GM18867 (cell line): ENCODE measurements at regions not wholly inside any gene's neighbourhood (a gene's known extent, or its start where the extent isn't known, plus 50 kb on each side); places are given as distances from the start of the nearest gene placed in this dataset.
A peak's percentile ranks its signal among the peaks of the same experiment; 100 is the strongest.
"Not testable (repeated sequence)": the region's sequence is repeated elsewhere in the genome, so short reads cannot be mapped to it uniquely, and the experiment has no call there.

Experiments used
- ATAC-seq: cut with Tn5 transposase; IDR thresholded peaks from one replicate; pipeline ENCODE4 v1.9.1; 2021; ENCODE audit warnings: mild to moderate bottlenecking, moderate library complexity; ENCODE audit not compliant: unreplicated experiment

DNA sequence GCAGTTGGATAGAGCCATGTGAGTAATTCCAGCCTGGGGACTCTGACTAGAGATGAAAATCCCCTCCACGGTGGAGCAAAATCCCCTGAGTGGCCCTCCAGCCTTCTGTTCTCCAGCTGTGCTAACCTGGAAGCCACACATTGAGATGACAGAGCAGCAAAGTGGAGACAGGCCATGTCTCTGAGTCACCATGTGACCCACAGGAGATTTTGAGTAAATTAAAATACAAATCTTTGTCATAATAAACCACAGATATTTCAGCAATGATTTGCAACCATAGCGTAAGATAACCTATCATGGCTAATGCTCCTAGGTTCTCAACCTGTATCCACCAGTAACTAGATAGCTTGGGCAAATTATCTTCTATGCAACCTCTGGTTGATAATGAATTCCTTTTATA lies 328.3 kb upstream of the DPP6 start:
- ATAC-seq, result not testable (repeated sequence)

DNA sequence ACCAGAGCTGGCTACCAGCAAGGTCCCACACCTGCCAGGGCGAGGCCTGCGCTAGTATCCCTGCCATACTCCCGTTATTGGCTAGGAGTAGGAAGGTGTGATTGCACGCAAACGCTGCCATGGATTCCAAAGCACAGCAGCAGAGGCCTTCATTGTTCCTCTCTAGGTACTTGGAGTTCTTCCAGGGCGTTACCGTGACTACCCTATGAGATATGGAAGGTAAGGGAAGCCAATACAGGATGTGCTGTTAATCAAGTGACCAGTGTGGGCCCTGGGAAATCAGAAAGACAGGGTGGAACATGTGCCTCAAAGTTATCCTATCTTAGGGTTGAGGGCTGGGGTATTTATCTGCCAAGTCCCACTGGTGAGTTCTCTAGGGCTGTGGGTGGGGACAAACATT lies 320.7 kb upstream of the DPP6 start:
- ATAC-seq, result not testable (repeated sequence)

DNA sequence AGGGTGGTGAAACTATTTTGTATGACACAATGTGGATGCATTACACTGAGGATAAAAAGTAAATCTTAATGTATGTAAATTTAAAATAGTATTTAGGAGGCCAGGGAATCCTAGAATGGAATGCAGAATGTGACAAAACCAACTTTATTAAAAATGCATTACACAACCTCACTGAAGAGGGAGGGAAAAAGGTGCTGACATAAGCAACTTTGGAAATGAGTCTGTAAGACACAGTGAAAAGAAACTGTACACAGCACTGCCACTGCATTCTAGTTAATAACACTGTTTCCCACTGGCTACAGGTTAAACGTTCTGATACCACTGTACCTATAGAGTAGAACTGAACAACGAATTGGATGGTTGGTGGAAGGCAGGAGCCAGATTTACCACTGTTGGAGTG lies 308.8 kb upstream of the DPP6 start:
- ATAC-seq, result not testable (repeated sequence)

DNA sequence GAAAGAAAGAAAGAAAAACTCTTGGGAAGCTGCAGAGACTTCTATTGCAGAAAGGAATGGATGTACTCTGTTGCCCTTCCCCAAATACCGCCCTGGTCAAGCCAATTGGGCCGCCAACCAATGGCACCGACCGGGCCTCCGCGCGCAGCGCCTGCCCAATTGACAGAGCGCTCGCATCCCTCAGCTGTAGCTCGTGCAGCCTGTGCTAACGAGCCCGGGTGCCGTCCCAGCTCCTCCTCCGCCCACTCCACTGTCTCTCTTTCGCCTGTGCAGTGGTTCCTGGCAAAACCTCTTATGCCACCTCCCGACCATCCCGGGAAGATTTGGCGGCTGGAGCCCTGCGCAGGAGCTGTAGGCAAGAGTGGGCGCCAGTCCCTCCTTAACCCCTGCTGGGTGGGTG lies 304.2 kb upstream of the DPP6 start:
- not testable (repeated sequence) for ATAC-seq

DNA sequence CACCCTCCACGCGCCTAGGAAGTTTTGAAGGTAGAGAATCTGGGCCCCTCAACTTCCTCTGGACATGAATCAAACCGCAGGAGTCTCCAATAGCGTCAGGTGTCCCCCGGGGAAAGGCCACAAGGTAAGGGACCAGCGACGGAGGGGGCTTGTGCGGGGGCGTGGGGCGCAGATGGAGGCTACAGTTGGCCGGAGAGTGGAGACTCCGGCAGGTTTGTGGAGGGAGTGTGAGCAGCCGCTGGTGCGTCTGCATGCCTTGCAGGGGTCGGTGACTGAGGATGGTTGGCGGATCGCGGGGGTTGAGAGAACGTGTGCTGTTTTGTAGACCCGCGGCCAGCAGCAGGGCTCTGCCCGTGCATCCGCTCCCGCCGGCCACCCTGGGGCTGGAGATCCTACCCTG lies 303.3 kb upstream of the DPP6 start:
- not testable (repeated sequence) for ATAC-seq

DNA sequence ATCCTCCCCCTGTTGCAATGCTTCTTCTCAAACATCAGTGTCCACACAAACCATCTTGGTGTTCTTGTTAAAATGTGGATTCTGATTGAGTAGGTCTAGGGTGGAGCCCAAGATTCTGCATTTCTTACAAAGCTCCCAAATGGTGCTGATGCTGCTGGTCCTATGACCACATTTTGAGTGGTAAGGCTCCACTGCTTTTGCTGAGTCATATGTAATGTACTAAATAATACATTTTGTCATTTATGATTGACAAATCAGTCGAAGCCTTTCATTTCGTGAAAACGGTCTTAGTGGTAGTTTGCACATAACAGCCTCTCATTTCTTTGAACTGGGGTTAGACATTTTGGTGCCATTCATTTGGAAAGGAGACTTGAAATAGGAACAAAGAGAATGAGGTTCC lies 286.3 kb upstream of the DPP6 start:
- ATAC-seq, result not testable (repeated sequence)

DNA sequence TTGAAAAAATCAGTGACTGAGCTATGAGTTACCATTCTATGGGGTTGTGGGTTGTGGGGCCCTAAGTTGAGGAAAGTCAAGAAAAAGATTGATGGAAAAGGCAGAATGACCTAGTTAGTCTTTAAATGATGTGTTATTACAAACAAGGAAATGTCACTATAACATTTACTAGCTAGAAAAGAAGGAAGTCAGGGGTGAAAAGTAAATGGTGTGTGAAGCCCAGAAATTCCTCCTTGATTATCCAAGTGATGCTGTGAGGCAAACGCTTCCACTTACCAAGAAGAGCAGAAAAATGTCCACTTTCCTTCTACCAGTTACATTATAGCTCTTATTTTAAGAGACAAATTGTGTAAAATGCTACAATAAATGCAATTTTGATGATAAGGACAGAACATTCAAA lies 285.3 kb upstream of the DPP6 start:
- not testable (repeated sequence) for ATAC-seq

DNA sequence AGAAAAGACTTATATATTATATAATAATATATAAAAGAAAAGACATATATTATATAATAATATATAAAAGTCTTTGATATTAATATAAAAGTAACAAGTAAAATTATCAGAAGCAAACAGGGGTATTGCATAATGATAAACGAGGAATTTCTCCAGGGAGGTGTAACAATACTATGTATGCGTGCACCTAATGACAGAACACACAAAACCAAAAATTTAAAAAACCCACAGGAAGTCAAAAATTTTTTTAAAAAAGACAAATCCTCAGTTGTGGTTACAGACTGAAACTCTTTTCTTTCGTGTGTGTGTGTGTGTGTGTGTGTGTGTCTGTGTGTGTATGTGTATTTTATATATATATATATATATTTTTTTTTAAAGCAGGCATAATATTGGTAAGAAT lies 279.2 kb upstream of the DPP6 start:
- ATAC-seq, result no peak

DNA sequence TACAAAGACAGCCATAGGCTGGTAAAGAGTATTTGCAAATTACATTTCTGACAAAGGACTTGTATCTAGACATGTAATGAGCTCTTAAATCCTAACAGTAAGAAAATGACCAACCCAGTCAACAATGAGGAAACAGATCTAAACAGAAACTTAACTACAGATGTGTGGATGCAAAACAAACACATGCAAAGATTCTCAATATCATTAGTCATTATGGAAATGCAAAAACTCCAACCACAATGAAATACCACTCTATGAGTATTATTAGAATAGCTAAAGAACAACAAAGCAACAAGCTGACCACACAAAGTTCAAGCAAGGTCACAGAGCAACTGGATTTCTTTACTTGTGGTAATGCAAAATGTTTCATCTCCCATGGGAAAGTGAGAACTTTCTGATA lies 275.3 kb upstream of the DPP6 start:
- peak; percentile 94 for ATAC-seq

DNA sequence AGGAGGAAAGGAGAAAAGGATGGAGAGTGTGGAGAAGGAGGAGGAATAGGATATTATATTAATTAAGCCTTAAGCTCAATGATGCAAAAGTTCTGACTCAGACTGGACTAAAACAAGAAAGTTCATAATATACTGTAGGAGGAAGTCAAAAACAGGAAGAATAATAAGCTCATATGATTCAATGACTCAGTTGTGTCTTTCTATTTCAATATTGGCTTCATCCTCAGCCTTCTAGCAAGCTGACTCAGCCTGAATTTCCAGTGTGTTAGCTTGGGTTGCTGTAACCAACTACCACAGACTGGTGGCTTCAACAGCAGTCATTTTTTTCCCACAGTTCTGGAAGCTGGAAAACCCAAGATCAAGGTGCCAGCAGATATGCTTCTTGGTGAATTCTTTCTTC lies 254.8 kb upstream of the DPP6 start:
- ATAC-seq, result not testable (repeated sequence)

DNA sequence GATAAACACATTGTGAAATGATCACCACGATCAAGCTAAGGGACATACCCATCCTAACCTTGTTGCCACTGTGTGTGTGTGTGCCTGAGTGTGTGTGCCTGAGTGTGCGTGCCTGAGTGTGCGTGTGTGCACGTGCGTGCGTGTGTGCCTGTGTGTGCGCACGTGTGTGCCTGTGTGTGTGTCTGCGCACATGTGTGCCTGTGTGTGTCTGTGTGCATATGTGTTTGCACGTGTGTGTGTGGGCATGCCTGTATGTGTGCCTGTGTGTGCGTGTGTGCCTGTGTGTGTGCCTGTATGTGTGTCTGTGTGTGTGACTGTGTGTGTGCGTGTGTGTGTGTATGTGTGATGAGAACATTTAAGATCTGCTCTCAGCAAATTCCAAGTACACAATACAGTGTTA lies 244.1 kb upstream of the DPP6 start:
- ATAC-seq, result no peak

DNA sequence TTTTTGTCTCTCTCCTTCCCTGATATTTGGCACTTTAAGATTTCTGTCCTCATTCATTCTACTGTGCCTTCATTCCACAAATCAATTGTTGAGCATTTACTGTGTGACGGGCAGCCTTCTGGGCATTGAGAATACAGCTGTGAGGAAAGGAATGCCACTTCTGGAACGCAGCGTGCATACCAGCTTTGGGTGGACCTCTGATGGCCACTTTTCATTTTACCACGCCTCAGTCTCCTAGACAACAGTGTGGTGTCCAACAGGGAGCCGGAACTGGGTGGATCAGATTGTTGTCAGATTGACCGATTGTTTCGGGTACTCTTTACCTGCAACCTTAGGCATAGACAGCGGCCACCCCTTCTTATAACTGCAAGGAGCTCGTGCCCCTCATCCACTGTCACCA lies 222.7 kb upstream of the DPP6 start:
- no peak for ATAC-seq

DNA sequence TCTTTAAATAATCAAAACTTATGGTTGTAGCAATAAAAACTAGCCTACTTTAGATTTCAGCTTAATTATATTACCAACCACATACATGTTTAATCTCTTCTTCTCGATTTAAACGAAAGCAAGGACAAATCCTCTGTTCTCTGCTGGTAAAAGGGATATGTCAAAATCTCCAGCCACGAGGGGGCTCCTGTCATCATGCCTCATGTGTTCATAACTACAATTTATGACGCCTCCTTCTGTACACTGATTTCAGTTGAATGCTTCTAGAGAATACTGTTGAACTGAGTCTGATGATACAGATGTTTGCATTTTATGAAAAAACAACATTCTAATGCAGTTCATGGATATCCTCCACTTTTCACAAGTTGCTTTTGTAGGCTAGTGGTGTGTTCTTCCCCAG lies 220.0 kb upstream of the DPP6 start:
- ATAC-seq, result no peak

DNA sequence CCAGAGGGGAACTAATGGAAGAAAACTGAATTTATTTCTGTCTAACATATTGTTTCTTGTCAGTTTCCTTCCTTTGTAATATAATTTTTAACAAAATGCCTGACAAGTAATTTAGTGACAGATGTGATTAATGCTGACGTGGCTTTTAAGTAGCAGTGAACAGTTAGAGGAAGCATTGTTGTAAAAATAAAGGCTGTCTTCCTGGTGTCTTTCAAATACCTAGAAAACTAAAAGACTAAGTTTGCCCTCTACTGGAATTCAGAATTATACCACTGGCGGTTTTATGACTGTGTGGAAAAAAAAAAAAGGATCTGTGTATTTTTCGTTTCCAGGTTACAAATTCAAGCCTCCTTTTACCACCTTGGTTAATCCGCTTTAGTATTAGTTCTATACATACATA lies 217.1 kb upstream of the DPP6 start:
- ATAC-seq, result no peak

DNA sequence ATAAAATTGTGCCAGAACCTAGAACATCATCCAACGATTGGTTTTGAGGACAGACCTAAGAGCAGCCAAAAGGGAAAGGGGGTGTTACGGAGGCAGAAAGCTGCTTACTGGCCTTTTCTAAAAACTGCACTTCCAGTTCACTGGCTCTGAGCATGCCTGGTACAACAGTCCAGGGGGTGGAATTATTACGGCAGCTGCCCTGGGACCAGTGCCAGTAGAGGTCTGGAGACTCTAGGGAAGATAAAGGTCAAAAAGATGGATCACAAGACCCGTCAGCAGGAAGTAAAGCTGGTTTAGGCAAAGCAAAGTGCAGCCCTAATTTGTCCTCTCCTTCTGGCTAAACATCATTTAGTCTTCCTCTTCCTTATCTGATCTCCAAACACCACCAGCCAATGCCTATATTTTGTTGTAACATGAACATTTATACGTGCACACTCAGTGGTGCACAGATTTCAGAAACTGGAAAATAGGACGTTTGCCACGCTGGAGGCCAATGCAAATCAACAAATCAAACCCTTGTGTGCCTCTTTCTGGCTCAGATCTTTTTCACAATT lies 216.4 kb upstream of the DPP6 start:
- no peak for ATAC-seq

DNA sequence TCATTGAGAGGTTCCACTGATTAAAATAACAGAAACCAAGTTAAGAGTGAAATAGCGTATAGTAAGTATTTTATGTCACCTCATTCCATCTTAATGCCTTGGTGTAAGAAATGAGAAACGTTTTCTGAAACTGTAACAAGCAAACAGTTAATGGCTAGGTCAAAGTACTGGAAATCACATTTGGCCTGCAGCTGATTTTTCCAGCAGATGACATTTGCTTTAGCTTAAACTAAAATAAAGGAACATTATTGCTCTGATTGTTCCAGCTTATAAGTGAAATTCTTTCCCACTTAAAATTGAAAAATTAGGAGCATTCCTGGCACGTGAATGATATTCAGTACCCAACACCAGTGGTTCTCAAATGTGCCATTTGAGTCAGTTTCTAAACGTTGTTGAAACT lies 213.6 kb upstream of the DPP6 start:
- ATAC-seq, result no peak

DNA sequence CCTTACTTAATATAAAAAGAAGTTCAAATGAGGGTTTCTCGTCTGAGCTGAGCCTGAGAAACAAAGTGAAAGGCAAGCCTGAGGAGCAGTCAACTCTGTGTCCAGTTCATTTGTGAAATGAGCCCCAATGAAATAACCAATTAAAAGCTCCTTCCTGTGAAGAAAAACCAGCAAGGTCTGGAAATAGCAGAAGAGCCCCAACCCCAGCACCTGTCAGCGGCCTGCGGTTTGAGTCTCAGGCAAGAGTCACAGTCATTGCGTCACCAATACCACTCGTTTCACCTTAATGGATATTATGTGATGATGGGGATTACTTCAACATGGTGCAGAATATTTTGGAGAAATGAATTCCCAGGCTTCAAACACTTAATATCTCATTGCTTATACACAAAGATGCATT lies 211.3 kb upstream of the DPP6 start:
- ATAC-seq, result no peak

DNA sequence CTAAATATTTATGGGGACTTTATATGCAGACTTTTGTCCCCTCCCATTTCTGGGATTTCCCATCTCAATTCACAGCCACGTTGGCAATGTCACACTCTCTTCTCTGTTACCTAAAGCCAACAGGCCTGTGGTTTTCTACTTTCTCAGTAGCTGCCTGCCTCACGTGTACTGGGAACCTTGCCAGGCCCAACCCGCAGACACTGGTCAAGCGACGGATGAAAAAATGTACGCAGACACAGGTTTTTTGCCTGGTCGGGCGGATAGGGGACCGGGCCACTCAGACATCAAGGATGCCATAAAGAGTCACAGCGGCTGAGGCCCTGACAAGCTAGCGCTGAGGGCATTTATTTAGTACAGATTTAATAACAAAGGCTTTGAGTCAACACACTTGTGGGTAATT lies 204.4 kb upstream of the DPP6 start:
- no peak for ATAC-seq

DNA sequence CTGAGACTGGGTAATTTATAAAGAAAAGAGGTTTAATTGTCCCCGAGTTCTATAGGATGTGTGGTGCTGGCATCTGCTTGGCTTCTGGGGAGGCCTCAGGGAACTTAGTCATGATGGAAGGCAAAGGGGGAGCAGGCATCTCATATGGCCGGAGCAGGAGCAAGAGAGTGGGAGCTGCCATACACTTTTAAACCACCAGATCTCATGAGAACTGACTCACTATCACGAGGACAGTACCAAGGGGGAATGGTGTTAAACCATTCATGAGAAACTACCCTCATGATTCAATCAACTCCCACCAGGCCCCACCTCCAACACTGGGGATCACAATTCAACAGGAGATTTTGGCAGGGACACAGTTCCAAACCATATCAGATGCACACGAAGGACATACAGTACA lies 199.9 kb upstream of the DPP6 start:
- no peak for ATAC-seq

DNA sequence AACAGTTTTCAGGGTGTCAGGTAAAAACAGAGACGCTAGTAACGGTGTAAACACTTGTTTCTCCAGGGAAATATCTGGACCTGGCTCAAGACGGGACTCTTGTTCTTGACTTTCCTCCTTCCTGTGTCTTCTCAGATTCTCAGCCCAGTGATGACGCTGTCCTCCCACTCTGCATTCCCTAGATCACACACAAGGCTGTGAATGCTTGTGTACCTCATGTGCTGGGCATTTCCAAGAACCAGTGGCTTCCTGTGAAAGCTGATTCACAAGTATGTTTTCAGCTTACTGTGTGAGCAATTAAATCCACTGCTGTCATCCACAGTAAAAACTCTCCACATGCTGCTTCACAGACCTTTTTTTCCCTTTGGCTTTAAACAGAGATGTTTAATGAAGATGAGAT lies 193.8 kb upstream of the DPP6 start:
- ATAC-seq, result no peak

DNA sequence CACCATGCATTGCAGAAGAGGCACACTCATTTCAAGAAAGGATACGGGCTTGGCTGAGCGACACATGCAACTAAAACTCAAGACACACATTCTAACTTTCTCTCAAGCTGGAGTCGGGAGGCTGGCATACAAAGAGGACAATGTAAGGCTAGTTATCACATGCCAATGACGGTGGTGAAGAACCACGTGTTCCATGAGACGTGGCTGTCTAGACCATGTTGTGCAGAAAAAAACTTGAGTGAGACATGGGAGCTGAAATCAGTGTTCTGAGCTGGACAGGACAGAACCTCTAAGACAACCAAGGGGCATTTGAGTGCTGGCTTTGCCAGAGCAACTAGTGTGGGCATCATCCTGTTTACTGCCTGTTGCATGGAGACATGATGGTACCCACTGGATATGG lies 193.0 kb upstream of the DPP6 start:
- ATAC-seq, result no peak

DNA sequence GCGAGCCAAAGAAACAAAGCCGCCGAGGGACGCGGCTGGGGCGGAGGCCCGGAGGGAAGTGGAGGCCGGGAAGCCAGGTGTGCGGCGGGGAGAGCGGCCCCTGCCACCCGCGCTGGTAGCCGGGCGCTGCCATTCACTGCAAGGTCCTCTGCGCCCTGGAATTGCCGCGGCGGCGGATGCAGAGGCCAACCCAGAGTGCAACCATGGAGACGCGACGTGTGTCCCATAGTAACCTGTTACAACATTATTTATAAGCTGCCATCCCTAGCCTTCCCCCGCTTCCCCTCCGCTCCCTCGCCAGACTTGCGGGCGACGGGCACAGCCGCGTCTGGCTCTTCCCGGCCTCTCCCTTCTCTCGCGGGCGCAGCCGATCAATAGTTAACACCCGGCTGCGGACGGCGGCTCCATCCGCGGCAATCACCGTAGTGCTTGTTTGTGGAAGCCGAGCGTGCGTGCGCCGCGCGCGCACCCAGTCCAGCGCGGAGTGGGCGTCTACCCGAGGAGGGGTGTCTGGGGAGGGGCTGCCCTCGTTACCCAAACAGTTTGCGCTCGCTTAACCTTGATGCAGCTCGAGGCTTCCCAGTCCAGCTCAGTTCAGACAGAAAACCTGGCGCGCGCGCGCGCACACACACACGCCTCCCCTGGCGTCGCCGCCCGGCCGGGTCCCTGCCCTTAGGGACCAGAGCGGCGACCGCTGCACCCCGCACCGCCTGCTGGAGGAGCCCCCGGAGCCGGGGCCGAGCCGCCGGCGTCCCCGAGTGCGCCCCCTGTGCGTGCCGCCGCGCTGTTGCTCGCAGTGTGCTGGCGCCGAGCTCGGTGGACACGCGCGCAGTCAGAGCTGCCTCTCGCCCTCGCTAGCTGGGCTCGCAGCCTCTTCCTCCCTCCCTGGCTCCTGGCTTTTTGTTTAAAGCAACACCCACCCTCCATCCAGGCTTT lies 165.4 kb upstream of the DPP6 start:
- ATAC-seq, result no peak
